Chondrocyte (in vitro differentiated cells): ENCODE measurements at regions not wholly inside any gene's neighbourhood (a gene's known extent, or its start where the extent isn't known, plus 50 kb on each side); places are given as distances from the start of the nearest gene placed in this dataset.

Experiments used
- DNase-seq: peaks from one replicate; pipeline ENCODE4 v3.0.0; 2021; ENCODE audit warnings: mixed read lengths, low spot score
- H3K27ac Mint-ChIP-seq: one replicate; pipeline ENCODE4 v1.8.0; 2021; ENCODE audit warnings: mild to moderate bottlenecking, moderate library complexity, mixed read lengths; ENCODE audit not compliant: unreplicated experiment
- H3K27me3 Mint-ChIP-seq: 2 replicates; pipeline ENCODE4 v1.8.0; 2021; ENCODE audit warnings: low read depth, mixed read lengths
- H3K36me3 Mint-ChIP-seq: 2 replicates; pipeline ENCODE4 v1.8.0; 2021; ENCODE audit warnings: low read depth, mixed read lengths
- H3K4me1 Mint-ChIP-seq: 2 replicates; pipeline ENCODE4 v1.8.0; 2021; ENCODE audit warnings: low read depth, mild to moderate bottlenecking, mixed read lengths
- H3K4me3 Mint-ChIP-seq: one replicate; pipeline ENCODE4 v1.8.0; 2021; ENCODE audit warnings: mild to moderate bottlenecking, moderate library complexity, mixed read lengths; ENCODE audit not compliant: unreplicated experiment
- H3K9me3 Mint-ChIP-seq: 2 replicates; pipeline ENCODE4 v1.8.0; 2021; ENCODE audit warnings: low read depth, mixed read lengths
- CTCF ChIP-seq: fragments of 200-600 bp; sonication (generic); IDR thresholded peaks from 2 replicates; pipeline ENCODE4 v1.5.0; 2021; ENCODE audit warnings: antibody characterized with exemption, mild to moderate bottlenecking, moderate library complexity

DNA sequence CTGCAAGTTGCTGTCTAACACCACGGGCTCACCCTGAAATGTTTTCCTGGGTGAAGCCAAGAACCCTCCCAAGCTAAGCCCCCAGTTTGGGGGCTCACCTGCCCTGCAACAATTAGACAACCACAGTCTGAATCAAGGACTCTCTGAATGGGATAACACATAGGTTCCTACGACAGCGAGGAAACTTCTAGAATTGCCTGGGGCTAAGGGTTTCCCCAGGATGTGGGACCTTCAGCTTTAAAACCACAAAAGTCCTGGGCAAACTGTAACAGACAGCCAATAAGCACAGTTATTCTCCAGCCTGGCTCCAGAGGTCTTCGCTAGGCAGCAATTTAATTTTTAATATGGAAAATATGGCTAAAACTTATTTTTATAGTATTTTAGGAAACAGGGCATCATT, 162.6 kb downstream of the PRKX start:
- H3K4me3 Mint-ChIP-seq, result no peak overlapping the region
- no peak overlapping the region for H3K27ac Mint-ChIP-seq
- no peaks in the 10 kb centered on the region for H3K36me3 Mint-ChIP-seq
- peaks cover 17% of the 10 kb centered on the region for H3K4me1 Mint-ChIP-seq
- no peaks in the 10 kb centered on the region for H3K9me3 Mint-ChIP-seq
- no peak for TF ChIP-seq CTCF
- H3K27me3 Mint-ChIP-seq, result no peaks in the 10 kb centered on the region
- DNase-seq, result no peak

DNA sequence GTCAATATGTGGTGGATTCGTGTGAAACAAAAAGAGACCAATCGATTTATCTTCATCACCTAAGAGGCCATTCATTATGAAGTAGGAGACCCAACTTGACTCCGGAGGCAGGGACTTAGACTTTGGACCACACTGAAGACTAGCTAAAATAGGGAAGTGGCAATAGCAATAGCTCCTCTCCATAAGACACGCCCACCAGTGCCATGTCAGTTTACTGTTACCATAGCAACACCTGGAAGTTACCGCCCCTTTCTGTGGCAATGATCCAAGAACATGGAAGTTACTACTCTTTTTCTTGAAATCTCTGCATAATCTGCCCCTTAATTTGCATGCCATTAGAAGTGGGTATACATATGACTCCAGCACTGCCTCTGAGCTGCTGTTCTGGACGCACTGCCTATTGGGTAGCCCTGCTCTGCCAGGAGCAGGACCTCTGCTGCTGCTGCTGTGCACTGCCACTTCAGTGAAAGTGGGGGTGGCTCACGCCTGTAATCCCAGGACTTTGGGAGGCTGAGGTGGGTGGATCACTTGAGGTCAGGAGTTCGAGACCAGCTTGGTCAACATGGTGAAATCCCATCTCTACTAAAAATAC, 163.2 kb downstream of the PRKX start:
- no peak overlapping the region for H3K4me3 Mint-ChIP-seq
- TF ChIP-seq CTCF, result no peak
- no peaks in the 10 kb centered on the region for H3K9me3 Mint-ChIP-seq
- no peaks in the 10 kb centered on the region for H3K36me3 Mint-ChIP-seq
- H3K27ac Mint-ChIP-seq, result peak overlapping the region; percentile 36
- H3K27me3 Mint-ChIP-seq, result no peaks in the 10 kb centered on the region
- DNase-seq, result no peak
- H3K4me1 Mint-ChIP-seq, result peaks cover 17% of the 10 kb centered on the region

GRCh38 chrX:3549411-3549911, 164.0 kb downstream of the PRKX start:
- Mint-ChIP-seq H3K4me1 (peaks cover 17% of the 10 kb centered on the region), H3K9me3 (no peaks in the 10 kb centered on the region), H3K36me3 (no peaks in the 10 kb centered on the region), H3K4me3 (peak overlapping the region; percentile 70), H3K27me3 (no peaks in the 10 kb centered on the region), H3K27ac (peak overlapping the region; percentile 69)
- TF ChIP-seq CTCF, result no peak
- DNase-seq, result no peak

DNA sequence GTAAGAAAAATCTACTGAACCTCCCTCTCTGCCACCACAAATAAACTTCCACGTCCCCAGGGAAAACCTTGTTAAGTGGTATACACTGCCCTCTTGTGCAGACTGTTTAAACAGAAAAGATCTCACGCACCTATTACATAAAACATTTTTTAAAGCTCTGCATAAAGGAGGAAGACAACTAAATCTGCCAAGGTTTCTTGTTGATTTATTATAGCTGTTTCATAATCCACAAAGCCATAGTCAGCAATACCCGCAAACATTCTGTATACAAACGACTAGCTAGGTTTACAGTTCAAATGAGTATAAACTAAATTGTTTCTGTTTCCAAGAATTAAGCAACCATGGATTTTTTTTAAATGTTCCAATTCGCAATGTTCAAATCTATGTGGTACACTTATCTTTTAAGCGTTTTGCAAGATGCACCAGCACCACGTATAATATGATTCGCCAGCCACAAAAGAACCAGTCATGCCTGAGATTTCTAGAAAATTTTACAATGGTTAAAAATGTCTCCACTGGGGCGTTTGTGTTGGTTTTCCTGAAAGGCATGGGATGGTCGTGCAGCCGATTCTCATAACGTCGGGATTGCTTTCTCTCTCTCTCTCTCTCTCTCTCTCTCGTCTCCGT, 164.6 kb downstream of the PRKX start:
- Mint-ChIP-seq H3K27ac (peak overlapping the region; percentile 69), H3K27me3 (no peaks in the 10 kb centered on the region), H3K9me3 (no peaks in the 10 kb centered on the region), H3K4me1 (peaks cover 17% of the 10 kb centered on the region), H3K36me3 (no peaks in the 10 kb centered on the region), H3K4me3 (peak overlapping the region; percentile 70)
- DNase-seq, result no peak
- peak; percentile 94 for TF ChIP-seq CTCF

DNA sequence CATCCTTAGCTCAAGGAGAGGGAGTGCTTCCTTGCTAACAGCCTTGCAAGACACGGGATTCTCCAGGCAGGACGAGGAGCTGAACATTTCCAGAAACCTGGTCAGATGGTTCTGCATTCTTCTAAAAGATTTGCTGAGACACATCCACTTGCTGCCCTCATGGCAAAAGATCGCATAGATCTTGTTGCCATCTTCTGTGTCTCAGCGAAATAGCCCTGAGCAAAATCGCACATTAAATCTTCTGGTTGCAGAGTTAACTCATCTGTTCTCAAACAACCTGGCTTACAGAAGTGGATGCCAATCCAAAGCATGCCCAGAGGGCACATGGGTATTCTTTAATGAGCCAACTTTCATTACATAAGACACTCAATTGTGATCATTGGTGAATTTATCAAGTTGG, 167.5 kb downstream of the PRKX start:
- no peak for DNase-seq
- Mint-ChIP-seq H3K36me3 (peaks cover 3% of the 10 kb centered on the region), H3K27me3 (no peaks in the 10 kb centered on the region), H3K27ac (no peak overlapping the region), H3K4me1 (peaks cover 17% of the 10 kb centered on the region), H3K4me3 (no peak overlapping the region), H3K9me3 (no peaks in the 10 kb centered on the region)
- no peak for TF ChIP-seq CTCF
